BE2C (cell line): ENCODE measurements at regions not wholly inside any gene's neighbourhood (a gene's known extent, or its start where the extent isn't known, plus 50 kb on each side); places are given as distances from the start of the nearest gene placed in this dataset.
A peak's percentile ranks its signal among the peaks of the same experiment; 100 is the strongest.

Source experiments
- DNase-seq: peaks from one replicate; pipeline ENCODE4 v3.0.0-alpha.2; 2020
- H3K27me3 ChIP-seq: fragments of 250-450 bp; sonication (Bioruptor Pico); 2 replicates; pipeline ENCODE4 v1.5.1; 2020; ENCODE audit warnings: mild to moderate bottlenecking
- H3K36me3 ChIP-seq: fragments of 250-450 bp; sonication (Bioruptor Pico); 2 replicates; pipeline ENCODE4 v1.5.1; 2020; ENCODE audit warnings: mild to moderate bottlenecking
- H3K4me1 ChIP-seq: fragments of 250-450 bp; sonication (Bioruptor Pico); 2 replicates; pipeline ENCODE4 v1.5.1; 2020
- H3K4me3 ChIP-seq: 2 replicates; pipeline ENCODE4 v1.5.1; 2011; ENCODE audit warnings: low read depth, low read length
- H3K9me3 ChIP-seq: fragments of 250-450 bp; sonication (Bioruptor Pico); 2 replicates; pipeline ENCODE4 v1.5.1; 2020
- CTCF ChIP-seq: IDR thresholded peaks from 2 replicates; pipeline ENCODE4 v1.5.1; 2012; ENCODE audit warnings: mild to moderate bottlenecking, low read depth, low read length

GRCh38 chr17:55872374-55872773, 121.5 kb downstream of the PCTP start:
- Histone ChIP-seq H3K9me3 (no peaks in the 10 kb centered on the region), H3K4me3 (no peak overlapping the region), H3K27me3 (peaks cover 7% of the 10 kb centered on the region), H3K4me1 (no peaks in the 10 kb centered on the region), H3K36me3 (no peaks in the 10 kb centered on the region)
- DNase-seq, result no peak
- TF ChIP-seq CTCF, result no peak

GRCh38 chr17:55873017-55873758, 122.3 kb downstream of the PCTP start:
- H3K4me1 ChIP-seq, result no peaks in the 10 kb centered on the region

GRCh38 chr17:55883149-55883548, 132.3 kb downstream of the PCTP start:
- TF ChIP-seq CTCF, result peak; percentile 23; the same call in 1 of the 2 replicates
- peak; percentile 15 for DNase-seq

More at GRCh38 chr17:55873017-55873758, 122.3 kb downstream of the PCTP start:
- no peak for DNase-seq
- no peak for TF ChIP-seq CTCF
- Histone ChIP-seq H3K9me3 (no peaks in the 10 kb centered on the region), H3K4me3 (no peak overlapping the region), H3K36me3 (no peaks in the 10 kb centered on the region), H3K27me3 (peaks cover 9% of the 10 kb centered on the region)

GRCh38 chr17:55887531-55887930, 136.7 kb downstream of the PCTP start:
- no peak for TF ChIP-seq CTCF
- H3K27me3 ChIP-seq, result peaks cover 12% of the 10 kb centered on the region
- H3K4me3 ChIP-seq, result no peak overlapping the region
- no peaks in the 10 kb centered on the region for H3K36me3 ChIP-seq
- DNase-seq, result no peak
- no peaks in the 10 kb centered on the region; the same call in 1 of the 2 replicates for H3K9me3 ChIP-seq
- H3K4me1 ChIP-seq, result peaks cover 2% of the 10 kb centered on the region; the same call in 1 of the 2 replicates

More at GRCh38 chr17:55883149-55883548, 132.3 kb downstream of the PCTP start:
- Histone ChIP-seq H3K27me3 (peaks cover 15% of the 10 kb centered on the region), H3K4me3 (no peak overlapping the region), H3K36me3 (no peaks in the 10 kb centered on the region), H3K4me1 (peaks cover 10% of the 10 kb centered on the region), H3K9me3 (no peaks in the 10 kb centered on the region; the same call in 1 of the 2 replicates)

GRCh38 chr17:55889271-55889670, 138.4 kb downstream of the PCTP start:
- no peaks in the 10 kb centered on the region for H3K4me1 ChIP-seq
- H3K36me3 ChIP-seq, result no peaks in the 10 kb centered on the region
- no peak for DNase-seq
- no peak overlapping the region for H3K4me3 ChIP-seq
- no peaks in the 10 kb centered on the region; the same call in 1 of the 2 replicates for H3K9me3 ChIP-seq
- H3K27me3 ChIP-seq, result peaks cover 12% of the 10 kb centered on the region
- TF ChIP-seq CTCF, result no peak

GRCh38 chr17:55895112-55895759, 144.4 kb downstream of the PCTP start:
- DNase-seq, result no peak
- Histone ChIP-seq H3K4me3 (no peak overlapping the region), H3K9me3 (no peaks in the 10 kb centered on the region), H3K27me3 (peaks cover 4% of the 10 kb centered on the region), H3K4me1 (no peaks in the 10 kb centered on the region), H3K36me3 (no peaks in the 10 kb centered on the region)
- TF ChIP-seq CTCF, result no peak
